WI38 (cell line): ENCODE measurements at regions not wholly inside any gene's neighbourhood (a gene's known extent, or its start where the extent isn't known, plus 50 kb on each side); places are given as distances from the start of the nearest gene placed in this dataset.

Experiments used
- H3K4me3 ChIP-seq: 2 replicates; pipeline ENCODE4 v1.5.1; 2011; ENCODE audit warnings: low read depth, mild to moderate bottlenecking, control low read depth, low read length
- CTCF ChIP-seq: IDR thresholded peaks from 2 replicates; pipeline ENCODE4 v1.5.1; 2012; ENCODE audit warnings: low read depth, mild to moderate bottlenecking, control low read depth, low read length

- H3K4me3 ChIP-seq: no peak overlapping the region
- no peak for TF ChIP-seq CTCF
These were observed 77.9 kb upstream of the C2CD4B start for GRCh38 chr15:62242999-62243398.

GRCh38 chr15:62244762-62245161 is 79.7 kb upstream of the C2CD4B start:
- no peak for TF ChIP-seq CTCF
- no peak overlapping the region for H3K4me3 ChIP-seq

GRCh38 chr15:62248277-62248984 is 83.3 kb upstream of the C2CD4B start:
- no peak for TF ChIP-seq CTCF

GRCh38 chr15:62249501-62249900 is 84.4 kb upstream of the C2CD4B start:
- TF ChIP-seq CTCF: no peak
- H3K4me3 ChIP-seq: no peak overlapping the region

More at GRCh38 chr15:62248277-62248984, 83.3 kb upstream of the C2CD4B start:
- no peak overlapping the region for H3K4me3 ChIP-seq

GRCh38 chr15:62250186-62250585 is 85.1 kb upstream of the C2CD4B start:
- H3K4me3 ChIP-seq: no peak overlapping the region
- TF ChIP-seq CTCF: no peak

- no peak for TF ChIP-seq CTCF
- no peak overlapping the region for H3K4me3 ChIP-seq
These were observed 85.9 kb upstream of the C2CD4B start for GRCh38 chr15:62250978-62251377.

- no peak overlapping the region for H3K4me3 ChIP-seq
- no peak for TF ChIP-seq CTCF
These were observed 88.2 kb upstream of the C2CD4B start for GRCh38 chr15:62253294-62253693.
